Activated B cell treated with CpG ODN at 0.5 μM for 24 hours (primary cell): ENCODE measurements at regions not wholly inside any gene's neighbourhood (a gene's known extent, or its start where the extent isn't known, plus 50 kb on each side); places are given as distances from the start of the nearest gene placed in this dataset.

ENCODE experiments used
- ATAC-seq: fragments of 200-7000 bp; cut with Tn5 transposase; one replicate; pipeline ENCODE4 v1.10.0; 2021; ENCODE audit warnings: low read depth, mild to moderate bottlenecking, moderate library complexity
- CTCF ChIA-PET: fragments of 350-600 bp; sonication (Branson Sonifier 250); formaldehyde crosslinking; loops from one replicate; lab custom pipeline; 2021; ENCODE audit warnings: antibody characterized with exemption; lab: Charles Lee
- POLR2A ChIA-PET: fragments of 350-600 bp; sonication (Branson Sonifier 250); formaldehyde crosslinking; loops from one replicate; lab custom pipeline; 2021; ENCODE audit warnings: antibody characterized with exemption; lab: Charles Lee
- DNase-seq: peaks from one replicate; pipeline ENCODE4 v3.0.0; 2022
- H3K27ac Mint-ChIP-seq: one replicate; pipeline ENCODE4 v1.8.0; 2020; ENCODE audit warnings: mixed read lengths
- H3K27me3 Mint-ChIP-seq: one replicate; pipeline ENCODE4 v1.8.0; 2021; ENCODE audit warnings: mixed read lengths
- H3K36me3 Mint-ChIP-seq: one replicate; pipeline ENCODE4 v1.8.0; 2021; ENCODE audit warnings: low read depth, mixed read lengths
- H3K4me1 Mint-ChIP-seq: one replicate; pipeline ENCODE4 v1.8.0; 2021; ENCODE audit warnings: mixed read lengths
- H3K4me3 Mint-ChIP-seq: one replicate; pipeline ENCODE4 v1.8.0; 2020; ENCODE audit warnings: mild to moderate bottlenecking, mixed read lengths
- H3K9me3 Mint-ChIP-seq: one replicate; pipeline ENCODE4 v1.8.0; 2020; ENCODE audit warnings: mixed read lengths
- CTCF ChIP-seq: fragments of 200-600 bp; IDR thresholded peaks from one replicate; pipeline ENCODE4 v1.8.0; 2022; ENCODE audit warnings: antibody characterized with exemption, mild to moderate bottlenecking
- intact Hi-C: fragments of 100-400 bp; cut with micrococcal nuclease; formaldehyde crosslinking; loops from one replicate; pipeline ENCODE4 v1.15.1; 2024

- ChIA-PET CTCF (no interaction called here), POLR2A (no interaction called here)
- no peak overlapping the region for H3K27ac Mint-ChIP-seq
- no peak for TF ChIP-seq CTCF
- H3K4me3 Mint-ChIP-seq, result no peak overlapping the region
- intact Hi-C loops, result no loop called here
- H3K4me1 Mint-ChIP-seq, result no peaks in the 10 kb centered on the region
- peaks cover 28% of the 10 kb centered on the region for H3K27me3 Mint-ChIP-seq
- DNase-seq (no peak), ATAC-seq (no peak)
- no peaks in the 10 kb centered on the region for H3K36me3 Mint-ChIP-seq
- no peaks in the 10 kb centered on the region for H3K9me3 Mint-ChIP-seq
These were observed 243.2 kb downstream of the TRIB2 start for GRCh38 chr2:12959935-12960334.

- DNase-seq, result no peak
- intact Hi-C loops, result no loop called here
- no peaks in the 10 kb centered on the region for H3K36me3 Mint-ChIP-seq
- ChIA-PET POLR2A (no interaction called here), CTCF (no interaction called here)
- H3K27me3 Mint-ChIP-seq, result peaks cover 27% of the 10 kb centered on the region
- H3K4me1 Mint-ChIP-seq, result no peaks in the 10 kb centered on the region
- TF ChIP-seq CTCF, result no peak
- no peaks in the 10 kb centered on the region for H3K9me3 Mint-ChIP-seq
- no peak for ATAC-seq
- no peak overlapping the region for H3K4me3 Mint-ChIP-seq
- no peak overlapping the region for H3K27ac Mint-ChIP-seq
These were observed 243.9 kb downstream of the TRIB2 start for GRCh38 chr2:12960671-12961070.

- Mint-ChIP-seq H3K27me3 (peaks cover 24% of the 10 kb centered on the region), H3K4me1 (no peaks in the 10 kb centered on the region), H3K9me3 (no peaks in the 10 kb centered on the region), H3K36me3 (no peaks in the 10 kb centered on the region), H3K27ac (no peak overlapping the region), H3K4me3 (no peak overlapping the region)
- ChIA-PET POLR2A (no interaction called here), CTCF (no interaction called here)
- TF ChIP-seq CTCF, result no peak
- intact Hi-C loops, result no loop called here
- DNase-seq, result no peak
- ATAC-seq, result no peak
These were observed 248.3 kb downstream of the TRIB2 start for GRCh38 chr2:12964904-12965539.

- no peaks in the 10 kb centered on the region for H3K36me3 Mint-ChIP-seq
- TF ChIP-seq CTCF, result no peak
- ChIA-PET POLR2A (no interaction called here), CTCF (no interaction called here)
- intact Hi-C loops, result no loop called here
- H3K27me3 Mint-ChIP-seq, result peaks cover 23% of the 10 kb centered on the region
- no peaks in the 10 kb centered on the region for H3K9me3 Mint-ChIP-seq
- H3K27ac Mint-ChIP-seq, result no peak overlapping the region
- ATAC-seq (no peak), DNase-seq (no peak)
- H3K4me3 Mint-ChIP-seq, result no peak overlapping the region
- H3K4me1 Mint-ChIP-seq, result no peaks in the 10 kb centered on the region
These were observed 249.0 kb downstream of the TRIB2 start for GRCh38 chr2:12965540-12966269.

GRCh38 chr2:12967804-12968203 is 251.1 kb downstream of the TRIB2 start:
- H3K4me1 Mint-ChIP-seq, result no peaks in the 10 kb centered on the region
- no peak overlapping the region for H3K27ac Mint-ChIP-seq
- H3K27me3 Mint-ChIP-seq, result peaks cover 28% of the 10 kb centered on the region
- H3K9me3 Mint-ChIP-seq, result peaks cover 5% of the 10 kb centered on the region
- DNase-seq (no peak), ATAC-seq (no peak)
- ChIA-PET CTCF (no interaction called here), POLR2A (no interaction called here)
- H3K4me3 Mint-ChIP-seq, result no peak overlapping the region
- no peak for TF ChIP-seq CTCF
- no peaks in the 10 kb centered on the region for H3K36me3 Mint-ChIP-seq
- intact Hi-C loops, result no loop called here
